A549 (cell line): ENCODE measurements at regions not wholly inside any gene's neighbourhood (a gene's known extent, or its start where the extent isn't known, plus 50 kb on each side); places are given as distances from the start of the nearest gene placed in this dataset.

Experiments used
- CEBPB ChIP-seq, 2 experiments: fragments of >200 bp in 1 of 2; sonication (Bioruptor Twin) in 1 of 2; formaldehyde crosslinking in 1 of 2; IDR thresholded peaks; 2 replicates each; pipeline ENCODE4 v1.6.1; 2012 to 2016
- CHD2 ChIP-seq: fragments of 150-350 bp; IDR thresholded peaks from 2 replicates; pipeline ENCODE4 v1.6.1; 2014; ENCODE audit warnings: low read length; ENCODE audit not compliant: partially characterized antibody
- CTCF ChIP-seq: fragments of >200 bp; sonication (Bioruptor Twin); formaldehyde crosslinking; IDR thresholded peaks from 3 replicates; pipeline ENCODE4 v1.5.1; 2016
- KDM1A ChIP-seq: fragments of 200-600 bp; sonication (generic); IDR thresholded peaks from 2 replicates; pipeline ENCODE4 v1.6.1; 2016; ENCODE audit warnings: low read depth, mild to moderate bottlenecking
- TP53 ChIP-seq: fragments of 250-450 bp; sonication (Bioruptor Pico); IDR thresholded peaks from 2 replicates; pipeline ENCODE4 v1.5.0; 2021; ENCODE audit warnings: mild to moderate bottlenecking, moderate library complexity
- USF2 ChIP-seq: fragments of 450-650 bp; IDR thresholded peaks from 2 replicates; pipeline ENCODE4 v1.6.1; 2014; ENCODE audit warnings: antibody characterized with exemption
- ZNF302 ChIP-seq: fragments of 250-450 bp; sonication (Bioruptor Pico); IDR thresholded peaks from 2 replicates; pipeline ENCODE4 v1.9.0; 2021; ENCODE audit warnings: inconsistent platforms, mild to moderate bottlenecking, moderate library complexity

- no peak for TF ChIP-seq CTCF
- no peak for TF ChIP-seq KDM1A
- TF ChIP-seq ZNF302: no peak
- TF ChIP-seq CHD2: no peak
- TF ChIP-seq USF2: no peak
- TF ChIP-seq TP53: no peak
- TF ChIP-seq CEBPB (IDR thresholded peaks at IDR 0.05): no peak
Observed at GRCh38 chr11:57903441-57904123, 120.1 kb upstream of the OR9Q1 start.
